ENCODE measurements at regions not wholly inside any gene's neighbourhood (a gene's known extent, or its start where the extent isn't known, plus 50 kb on each side); places are given as distances from the start of the nearest gene placed in this dataset.

DNA sequence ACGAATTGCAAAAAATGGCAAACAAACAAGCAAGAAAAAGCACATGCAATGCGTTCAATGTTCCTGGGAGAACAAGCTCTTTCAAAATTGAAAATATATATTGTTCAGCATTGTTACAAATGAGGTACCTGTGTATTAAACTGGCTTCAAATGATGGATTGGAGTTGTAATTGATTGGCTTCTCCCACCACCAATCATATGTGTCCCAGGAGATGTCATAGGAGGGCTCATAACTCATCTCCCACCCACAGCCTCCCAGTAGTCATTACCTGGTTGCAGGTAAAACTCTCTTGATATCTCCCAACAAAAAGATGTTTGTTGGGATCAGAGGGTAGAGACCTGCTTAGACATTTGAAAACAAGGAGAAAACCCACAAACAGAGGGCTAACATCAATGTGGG, 302.9 kb downstream of the BAMBI start:
- TF ChIP-seq, protein P1, sequence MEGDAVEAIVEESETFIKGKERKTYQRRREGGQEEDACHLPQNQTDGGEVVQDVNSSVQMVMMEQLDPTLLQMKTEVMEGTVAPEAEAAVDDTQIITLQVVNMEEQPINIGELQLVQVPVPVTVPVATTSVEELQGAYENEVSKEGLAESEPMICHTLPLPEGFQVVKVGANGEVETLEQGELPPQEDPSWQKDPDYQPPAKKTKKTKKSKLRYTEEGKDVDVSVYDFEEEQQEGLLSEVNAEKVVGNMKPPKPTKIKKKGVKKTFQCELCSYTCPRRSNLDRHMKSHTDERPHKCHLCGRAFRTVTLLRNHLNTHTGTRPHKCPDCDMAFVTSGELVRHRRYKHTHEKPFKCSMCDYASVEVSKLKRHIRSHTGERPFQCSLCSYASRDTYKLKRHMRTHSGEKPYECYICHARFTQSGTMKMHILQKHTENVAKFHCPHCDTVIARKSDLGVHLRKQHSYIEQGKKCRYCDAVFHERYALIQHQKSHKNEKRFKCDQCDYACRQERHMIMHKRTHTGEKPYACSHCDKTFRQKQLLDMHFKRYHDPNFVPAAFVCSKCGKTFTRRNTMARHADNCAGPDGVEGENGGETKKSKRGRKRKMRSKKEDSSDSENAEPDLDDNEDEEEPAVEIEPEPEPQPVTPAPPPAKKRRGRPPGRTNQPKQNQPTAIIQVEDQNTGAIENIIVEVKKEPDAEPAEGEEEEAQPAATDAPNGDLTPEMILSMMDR (IDR thresholded peaks at IDR 0.05) = no peak
- TF ChIP-seq POLR2A (IDR thresholded peaks at IDR 0.05) = no peak

Data from lower leg skin (tissue), 3 donors.